SK-N-DZ (cell line): ENCODE measurements at regions not wholly inside any gene's neighbourhood (a gene's known extent, or its start where the extent isn't known, plus 50 kb on each side); places are given as distances from the start of the nearest gene placed in this dataset.
"Not testable (repeated sequence)": the region's sequence is repeated elsewhere in the genome, so short reads cannot be mapped to it uniquely, and the experiment has no call there.

Source experiments
- DNase-seq: peaks from one replicate; pipeline ENCODE4 v3.0.0-alpha.2; 2015; ENCODE audit warnings: low spot score

DNA sequence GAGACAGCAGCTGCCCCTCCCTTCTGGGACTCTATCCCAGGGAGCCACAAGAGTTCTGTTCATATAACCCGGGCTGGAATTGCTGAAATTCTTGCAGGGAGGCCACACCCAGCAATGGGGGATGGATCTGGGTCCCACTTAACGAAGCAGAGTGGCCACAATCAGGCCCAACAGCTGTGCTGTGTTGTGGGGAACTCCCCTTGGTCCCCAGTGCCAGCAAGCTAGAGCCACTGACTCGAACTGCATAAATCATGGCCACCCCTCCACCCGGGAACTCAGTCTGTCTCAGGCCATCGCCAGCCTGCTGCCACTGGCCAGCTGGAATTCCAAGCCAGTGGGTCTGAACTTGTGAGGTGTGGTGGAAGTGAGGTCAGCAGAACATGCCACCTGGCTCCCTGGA is 111.1 kb downstream of the KLF8 start:
- DNase-seq, result no peak

DNA sequence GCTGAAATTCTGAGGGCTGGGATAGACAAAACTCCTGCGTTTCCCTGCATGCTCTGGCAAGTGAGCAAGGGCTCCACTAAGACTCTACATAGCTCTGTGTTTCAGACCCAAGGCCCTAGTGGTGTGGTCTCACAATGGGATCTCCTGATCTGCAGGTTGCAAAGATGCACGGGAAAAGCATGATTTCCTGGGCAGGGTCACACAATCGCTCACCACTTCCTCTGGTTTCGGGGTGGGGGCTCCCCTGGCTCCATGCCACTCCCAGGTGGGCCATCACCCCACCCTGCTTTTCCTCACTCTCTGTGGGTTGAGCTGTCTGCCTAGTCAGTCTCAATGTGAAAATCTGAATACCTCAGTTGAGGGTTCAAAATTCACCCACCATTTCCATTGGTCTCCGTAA is 111.5 kb downstream of the KLF8 start:
- no peak for DNase-seq

DNA sequence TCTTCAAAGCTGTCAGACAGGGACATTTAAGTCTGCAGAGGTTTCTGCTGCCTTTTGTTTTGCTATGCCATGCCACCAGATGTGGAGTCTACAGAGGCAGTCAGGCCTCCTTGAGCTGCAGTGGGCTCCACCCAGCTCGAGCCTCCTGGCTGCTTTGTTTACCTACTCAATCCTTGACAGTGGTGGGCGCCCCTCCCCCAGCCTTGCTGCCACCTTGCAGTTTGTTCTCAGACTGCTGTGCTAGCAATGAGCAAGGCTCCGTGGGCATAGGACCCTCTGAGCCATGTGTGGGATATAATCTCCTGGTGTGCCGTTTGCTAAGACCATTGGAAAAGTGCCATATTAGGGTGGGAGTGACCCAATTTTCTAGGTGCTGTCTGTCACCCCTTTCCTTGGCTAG is 126.0 kb downstream of the KLF8 start:
- not testable (repeated sequence) for DNase-seq

DNA sequence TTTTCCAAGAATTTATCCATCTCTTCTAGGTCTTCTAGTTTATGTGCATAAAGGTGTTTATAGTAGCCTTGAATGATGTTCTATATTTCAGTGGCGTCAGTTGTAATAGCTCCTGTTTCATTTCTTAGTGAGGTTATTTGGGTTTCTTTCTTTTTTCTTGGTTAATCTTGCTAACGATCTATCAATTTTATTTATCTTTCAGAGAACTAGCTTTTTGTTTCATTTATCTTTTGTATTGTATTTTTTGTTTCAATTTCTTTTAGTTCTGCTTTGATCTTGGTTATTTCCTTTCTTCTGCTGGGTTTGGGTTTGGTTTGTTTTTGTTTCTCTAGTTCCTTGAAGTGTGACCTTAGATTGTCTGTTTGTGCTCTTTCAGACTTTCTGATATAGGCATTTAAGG is 133.0 kb downstream of the KLF8 start:
- DNase-seq, result not testable (repeated sequence)

DNA sequence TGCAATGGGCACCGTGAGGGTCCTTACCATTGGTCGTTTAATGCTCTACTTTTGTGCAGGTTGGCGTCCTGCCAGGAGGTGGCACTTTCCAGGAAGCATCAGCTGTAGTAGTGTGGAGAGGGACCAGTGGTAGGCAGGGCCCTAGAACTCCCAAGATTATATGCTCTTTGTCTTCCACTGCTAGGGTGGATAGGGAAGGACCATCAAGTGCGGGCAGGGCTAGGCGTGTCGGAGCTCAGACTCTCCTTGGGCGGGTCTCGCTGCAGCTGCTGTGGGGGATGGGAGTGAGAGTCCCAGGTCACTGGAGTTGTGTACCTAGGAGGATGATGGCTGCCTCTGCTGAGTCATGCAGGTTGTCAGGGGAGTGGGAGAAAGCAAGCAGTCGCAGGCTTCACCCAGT is 134.7 kb downstream of the KLF8 start:
- DNase-seq, result no peak

DNA sequence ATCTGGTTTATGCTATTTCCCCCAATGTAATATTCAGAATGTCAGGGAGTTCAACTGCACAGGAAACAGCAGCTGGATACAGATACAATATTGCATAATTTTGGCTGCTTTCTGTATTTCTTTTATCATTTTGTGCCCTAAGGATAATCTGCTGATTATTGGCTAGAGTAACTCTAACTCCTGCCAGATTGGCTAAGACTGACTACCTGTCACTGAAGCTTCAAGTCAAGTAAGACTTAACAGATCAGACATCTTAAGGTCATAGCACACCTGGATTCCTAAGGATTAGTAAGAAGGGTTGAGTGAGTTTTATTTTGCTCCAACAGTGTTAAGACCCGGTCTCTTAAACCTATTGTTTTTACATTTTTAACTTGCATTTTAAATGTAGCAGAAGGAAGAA is 136.8 kb downstream of the KLF8 start:
- DNase-seq, result no peak

DNA sequence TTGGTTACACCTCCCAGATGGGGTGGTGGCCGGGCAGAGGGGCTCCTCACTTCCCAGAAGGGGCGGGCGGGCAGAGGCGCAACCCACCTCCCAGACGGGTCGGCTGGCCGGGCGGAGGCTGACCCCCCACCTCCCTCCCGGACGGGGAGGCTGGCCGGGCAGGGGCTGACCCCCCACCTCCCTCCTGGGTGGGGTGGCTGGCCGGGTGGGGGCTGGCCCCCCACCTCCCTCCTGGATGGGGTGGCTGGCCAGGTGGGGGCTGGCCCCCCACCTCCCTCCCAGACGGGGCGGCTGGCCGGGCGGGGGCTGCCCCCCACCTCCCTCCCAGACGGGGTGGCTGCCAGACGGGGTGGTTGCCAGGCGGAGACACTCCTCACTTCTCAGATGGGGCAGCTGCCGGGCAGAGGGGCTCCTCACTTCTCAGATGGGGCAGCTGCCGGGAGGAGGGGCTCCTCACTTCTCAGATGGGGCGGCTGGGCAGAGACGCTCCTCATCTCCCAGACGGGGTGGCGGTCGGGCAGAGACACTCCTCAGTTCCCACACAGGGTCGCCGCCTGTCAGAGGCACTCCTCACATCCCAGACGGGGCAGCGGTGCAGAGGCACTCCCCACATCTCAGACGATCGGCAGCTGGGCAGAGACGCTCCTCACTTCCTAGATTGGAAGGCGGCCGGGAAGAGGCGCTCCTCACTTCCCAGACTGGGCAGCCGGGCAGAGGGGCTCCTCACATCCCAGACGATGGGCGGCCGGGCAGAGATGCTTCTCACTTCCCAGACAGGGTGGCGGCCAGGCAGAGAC is 148.0 kb downstream of the KLF8 start:
- not testable (repeated sequence) for DNase-seq

DNA sequence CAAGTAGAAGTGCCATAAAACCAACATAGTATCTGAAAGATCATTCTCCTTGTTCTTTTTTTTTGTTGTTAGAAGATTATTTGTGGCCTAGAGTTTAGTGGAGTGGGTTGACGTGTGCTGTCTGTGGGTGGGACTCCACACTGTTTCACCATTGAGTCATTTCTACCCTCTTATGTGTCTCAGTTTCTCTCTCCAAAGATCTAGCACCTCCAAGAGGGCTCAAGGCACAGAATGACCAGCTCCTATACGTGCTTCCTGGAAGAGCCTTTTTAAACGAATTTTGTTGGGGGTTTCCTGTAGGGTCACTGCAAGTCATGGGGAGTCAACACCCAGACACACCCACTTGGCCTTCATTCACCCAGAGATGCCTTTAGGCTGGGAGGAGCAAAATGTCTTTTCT is 150.1 kb downstream of the KLF8 start:
- no peak for DNase-seq

DNA sequence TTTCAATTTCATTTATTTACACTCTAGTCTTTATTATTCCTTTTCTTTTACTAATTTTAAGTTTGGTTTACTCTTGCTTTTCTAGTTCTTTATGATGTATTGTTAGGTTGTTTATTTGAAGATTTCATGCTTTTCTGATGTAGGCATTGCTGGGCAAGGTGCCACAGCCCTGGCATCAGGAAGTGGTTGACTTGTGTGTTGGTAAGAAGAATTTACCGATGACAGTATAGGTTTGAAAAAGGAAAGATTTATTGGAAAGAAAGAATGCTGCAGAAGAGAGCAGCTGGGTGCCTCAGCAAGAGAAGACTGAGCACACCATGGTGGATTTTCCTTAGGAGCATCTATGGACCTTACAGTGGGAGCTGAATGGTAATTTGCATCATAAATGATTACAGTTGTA is 153.2 kb downstream of the KLF8 start:
- no peak for DNase-seq

DNA sequence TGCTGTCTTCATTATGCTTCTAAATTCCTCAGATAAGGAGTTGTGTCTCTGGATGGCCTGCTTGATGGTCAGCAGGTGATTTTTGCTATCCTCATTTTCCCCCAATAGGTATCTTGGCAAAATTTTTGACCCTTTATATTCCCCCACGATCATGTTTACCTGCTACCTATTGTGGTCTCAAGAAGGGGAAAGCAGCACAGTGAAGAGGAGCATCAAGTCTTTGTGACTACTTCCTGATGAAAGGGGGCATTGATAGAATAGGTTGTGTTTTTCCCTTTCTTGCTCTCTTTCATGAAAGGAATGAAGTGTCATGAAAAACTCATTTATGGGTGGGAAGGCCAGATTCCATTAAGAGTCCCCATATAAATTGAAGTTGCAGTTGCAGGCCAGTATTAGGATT is 153.8 kb downstream of the KLF8 start:
- DNase-seq, result no peak

DNA sequence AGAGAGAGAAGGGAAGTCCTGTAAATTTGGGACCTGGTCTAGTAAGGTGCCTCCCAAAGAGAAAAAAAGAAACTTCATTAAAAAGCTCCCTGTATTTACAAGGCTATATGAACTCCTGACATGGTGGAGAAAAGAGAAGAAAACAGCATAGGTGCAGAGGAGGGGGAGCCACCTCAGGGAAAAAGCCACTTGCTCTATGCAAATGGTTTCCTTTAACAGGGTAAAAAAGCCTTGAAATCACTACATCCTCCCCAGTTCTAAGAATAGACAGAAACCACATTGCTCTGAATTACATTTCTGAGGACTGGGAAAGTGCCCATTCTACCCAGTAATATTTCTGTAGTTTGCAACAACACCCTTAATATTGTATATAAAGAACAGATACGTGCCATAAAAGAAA is 165.5 kb downstream of the KLF8 start:
- no peak for DNase-seq

DNA sequence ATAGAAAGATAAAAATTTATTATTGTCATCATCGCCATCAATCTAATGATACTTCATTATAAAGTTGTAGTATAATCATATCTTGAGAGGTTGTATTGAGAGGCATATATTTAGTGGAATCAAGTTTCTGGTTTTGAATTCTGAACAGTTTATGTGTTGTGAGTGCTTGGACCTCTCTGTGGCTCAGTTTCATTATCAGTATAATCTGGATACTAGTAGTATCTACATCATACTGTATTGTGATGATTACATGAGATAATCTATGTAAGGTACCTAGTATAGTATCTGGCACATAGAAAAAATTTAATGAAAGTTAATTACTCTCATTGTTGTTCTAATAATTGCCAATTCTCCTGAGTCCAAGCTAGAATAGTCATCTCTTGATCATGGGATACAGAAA is 161.2 kb upstream of the UBQLN2 start:
- no peak for DNase-seq

DNA sequence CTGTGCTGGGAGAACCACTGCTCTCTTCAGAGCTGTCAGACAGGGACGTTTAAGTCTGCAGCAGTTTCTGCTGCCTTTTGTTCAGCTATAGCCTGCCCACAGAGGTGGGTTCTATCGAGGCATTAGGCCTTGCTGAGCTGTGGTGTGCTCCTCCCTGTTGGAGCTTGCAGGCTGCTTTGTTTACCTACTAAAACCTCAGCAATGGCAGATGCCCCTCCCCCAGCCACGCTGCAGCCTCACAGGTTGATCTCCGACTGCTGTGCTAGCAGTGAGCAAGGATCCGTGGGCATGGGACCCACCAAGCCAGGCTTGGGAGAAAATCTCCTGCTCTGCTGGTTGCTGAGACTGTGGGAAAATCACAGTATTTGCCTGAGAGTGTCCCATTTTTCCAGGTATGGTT is 133.8 kb upstream of the UBQLN2 start:
- peak; percentile 0 for DNase-seq

DNA sequence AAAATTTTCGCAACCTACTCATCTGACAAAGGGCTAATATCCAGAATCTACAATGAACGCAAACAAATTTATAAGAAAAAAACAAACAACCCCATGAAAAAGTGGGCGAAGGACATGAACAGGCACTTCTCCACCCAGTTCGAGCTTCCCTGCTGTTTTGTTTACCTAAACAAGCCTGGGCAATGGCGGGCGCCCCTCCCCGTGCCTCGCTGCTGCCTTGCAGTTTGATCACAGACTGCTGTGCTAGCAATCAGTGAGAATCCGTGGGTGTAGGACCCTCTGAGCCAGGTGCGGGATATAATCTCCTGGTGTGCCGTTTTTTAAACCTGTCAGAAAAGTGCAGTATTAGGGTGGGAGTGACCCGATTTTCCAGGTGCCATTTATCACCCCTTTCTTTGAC is 111.4 kb upstream of the UBQLN2 start:
- not testable (repeated sequence) for DNase-seq

DNA sequence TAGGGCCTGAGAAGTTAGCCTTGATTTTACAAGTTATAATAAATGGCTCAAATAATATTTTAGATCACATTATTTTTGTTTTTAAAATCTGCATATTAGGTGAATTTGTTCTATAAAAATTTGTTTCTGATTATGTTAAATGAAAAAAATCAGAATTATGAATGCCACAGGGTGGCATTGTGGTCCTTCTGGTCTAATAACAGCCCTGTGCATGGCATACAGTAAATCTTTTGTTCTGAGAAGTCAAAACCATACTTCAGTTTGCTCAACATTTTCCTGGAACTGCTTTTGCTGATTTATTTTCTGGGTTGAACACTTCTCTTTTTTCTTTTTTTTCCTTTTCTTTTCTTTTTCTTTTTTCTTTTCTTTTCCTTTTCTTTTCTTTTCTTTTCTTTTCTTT is 101.0 kb upstream of the UBQLN2 start:
- DNase-seq, result no peak

DNA sequence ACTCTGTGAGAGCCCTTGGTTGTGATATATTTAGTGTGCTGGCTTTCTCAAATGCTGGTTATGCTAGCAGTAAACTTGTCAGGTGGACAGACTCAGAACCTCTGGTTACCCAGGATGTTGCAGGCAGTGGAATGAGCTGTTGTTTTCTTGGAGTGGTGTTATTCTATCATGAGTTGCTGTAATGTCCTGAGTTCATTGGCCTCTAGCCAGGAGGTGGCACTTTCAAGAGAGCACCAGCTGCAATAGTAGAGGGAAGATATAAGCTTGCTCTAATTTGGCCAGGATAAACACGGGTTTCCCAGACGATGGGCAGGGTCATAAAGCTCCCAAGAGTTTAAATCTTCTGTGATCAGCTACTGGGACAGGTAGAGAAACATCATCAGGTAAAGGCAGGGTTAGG is 95.0 kb upstream of the UBQLN2 start:
- DNase-seq, result no peak

DNA sequence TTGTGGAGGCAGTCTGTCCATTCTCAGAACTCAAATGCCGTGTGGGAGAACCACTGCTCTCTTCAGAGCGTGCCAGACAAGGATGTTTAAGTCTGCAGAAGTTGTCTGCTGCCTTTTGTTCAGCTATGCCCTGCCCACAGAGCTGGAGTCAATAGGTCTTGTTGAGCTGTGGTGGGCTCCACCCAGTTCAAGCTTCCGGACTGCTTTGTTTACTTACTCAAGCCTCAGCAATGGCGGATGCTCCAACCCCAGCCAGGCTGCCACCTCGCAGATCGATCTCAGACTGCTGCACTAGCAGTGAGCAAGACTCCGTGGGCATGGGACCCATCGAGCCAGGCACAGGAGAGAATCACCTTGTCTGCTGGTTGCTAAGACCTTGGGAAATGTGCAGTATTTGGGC is 68.5 kb upstream of the UBQLN2 start:
- DNase-seq, result not testable (repeated sequence)

DNA sequence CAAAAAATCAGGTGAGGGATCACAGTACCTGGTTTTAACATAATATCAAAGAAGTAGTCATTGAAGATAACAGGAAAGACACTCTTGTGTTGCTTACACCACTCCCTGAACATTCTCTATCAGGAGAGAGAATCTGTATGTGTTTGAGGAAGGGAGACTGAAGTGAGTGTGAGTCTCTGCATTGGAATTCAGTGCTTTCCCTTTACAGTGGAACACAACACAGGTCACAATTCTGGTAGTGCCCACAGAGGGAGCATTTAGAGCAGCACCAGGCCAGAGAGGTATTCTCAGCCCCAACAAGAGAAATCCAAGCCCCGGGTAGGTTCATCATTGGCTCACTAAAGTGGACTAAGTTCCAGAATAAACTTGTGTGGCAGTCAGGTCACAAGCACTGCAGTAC is 64.7 kb upstream of the UBQLN2 start:
- DNase-seq, result no peak

DNA sequence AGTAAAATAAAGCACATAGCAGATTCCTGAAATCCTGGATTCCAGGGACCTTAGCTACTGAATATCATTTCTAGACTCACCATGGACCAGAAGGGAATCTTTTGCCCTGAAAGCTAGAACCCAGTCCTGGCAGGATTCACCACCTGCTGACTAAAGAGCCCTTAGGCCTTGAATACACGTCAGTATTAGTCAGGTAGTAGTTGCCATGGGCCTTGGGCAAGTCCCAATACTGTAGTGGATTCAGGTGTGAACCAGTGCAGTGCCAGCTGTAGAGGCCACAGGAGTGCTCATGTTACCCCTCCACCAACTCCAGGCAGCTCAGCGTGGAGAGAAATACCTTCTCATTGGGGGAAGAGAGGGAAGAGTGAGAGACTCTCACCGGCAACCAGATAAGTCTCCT is 64.1 kb upstream of the UBQLN2 start:
- no peak for DNase-seq

DNA sequence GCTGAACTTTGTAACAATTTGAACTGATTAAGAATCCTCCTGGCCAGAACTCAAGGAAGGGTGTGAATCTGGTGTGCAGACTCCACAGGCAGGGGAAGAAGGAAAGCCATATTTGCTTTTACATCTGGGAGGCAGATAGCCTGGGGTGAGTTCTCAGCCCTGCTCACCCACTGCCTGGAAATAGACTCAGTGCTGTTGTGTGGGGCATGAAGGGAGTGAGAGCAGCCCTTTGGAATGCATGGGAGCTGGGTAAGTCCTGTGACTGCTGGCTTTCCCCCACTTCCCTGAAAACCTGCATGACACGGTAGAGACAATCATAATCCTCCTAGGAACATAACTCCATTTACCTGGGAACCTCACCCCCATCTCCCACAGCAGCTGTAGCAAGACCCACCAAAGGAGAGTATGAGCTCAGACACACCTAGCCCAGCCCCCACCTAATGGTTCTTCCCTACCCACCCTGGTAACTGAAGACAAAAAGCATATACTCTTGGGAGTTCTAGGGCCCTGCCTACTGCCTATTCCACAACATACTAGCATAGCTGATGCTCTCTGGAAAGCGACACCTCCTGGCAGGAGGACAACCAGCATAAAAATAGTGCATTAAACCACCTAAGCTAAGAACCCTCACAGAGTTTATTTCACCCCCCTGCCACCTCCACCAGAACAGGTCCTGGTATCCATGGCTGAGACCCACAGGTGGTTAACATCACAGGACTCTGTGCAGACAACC is 59.3 kb upstream of the UBQLN2 start:
- no peak for DNase-seq

DNA sequence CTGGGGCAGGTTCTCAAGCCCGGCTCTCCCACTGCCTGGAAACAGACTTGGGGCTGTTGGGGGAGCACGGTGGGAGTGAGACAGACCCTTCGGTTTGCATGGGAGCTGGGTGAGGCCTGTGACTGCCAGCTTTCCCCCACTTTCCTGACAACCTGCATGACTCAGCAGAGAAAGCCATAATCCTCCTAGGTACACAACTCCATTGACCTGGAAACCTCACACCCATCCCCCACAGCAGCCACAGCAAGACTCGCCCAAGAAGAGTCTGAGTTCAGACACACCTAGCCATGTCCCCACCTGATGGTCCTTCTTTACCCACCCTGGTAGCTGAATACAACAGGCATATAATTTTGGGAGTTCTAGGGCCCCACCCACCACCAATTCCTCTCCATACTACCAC is 57.6 kb upstream of the UBQLN2 start:
- DNase-seq, result no peak
